ENCODE measurements at regions not wholly inside any gene's neighbourhood (a gene's known extent, or its start where the extent isn't known, plus 50 kb on each side); places are given as distances from the start of the nearest gene placed in this dataset.
A peak's percentile ranks its signal among the peaks of the same experiment; 100 is the strongest.

GRCh38 chr2:217515615-217516309 lies 487.0 kb downstream of the TNS1 start:
- ATAC-seq (ENCODE audit: low FRiP score) (peak; percentile 27), DNase-seq (no peak)
- H3K4me1 ChIP-seq (ENCODE audit: control insufficient read depth in 1 of 2, insufficient read depth in 2 of 2, low read length in 2 of 2): peaks cover 3% of the 10 kb centered on the region in 2 donors
- no peak overlapping the region for H3K4me3 ChIP-seq (ENCODE audit: low read length in 2 of 2)
- intact Hi-C loops (cut with DNase I): loop anchor here (10.0 kb wide), 3 partner anchors 199 to 541 kb away; no protein-coding TSS in a partner anchor
- H3K27ac ChIP-seq (ENCODE audit: low read depth in 1 of 2, low read length in 2 of 2): no peak overlapping the region
- H3K27me3 ChIP-seq (ENCODE audit: control insufficient read depth in 1 of 2, insufficient read depth in 2 of 2, low read length in 1 of 2): no peaks in the 10 kb centered on the region
- no peaks in the 10 kb centered on the region for H3K9me3 ChIP-seq (ENCODE audit: control insufficient read depth, low read length)
- H3K36me3 ChIP-seq (ENCODE audit: control insufficient read depth in 1 of 2, insufficient read depth in 2 of 2, low read length in 1 of 2): no peaks in the 10 kb centered on the region
- WGBS, 2 donors: 92 to 93% methylated on average over 5 of the region's 5 CpGs

GRCh38 chr2:217513258-217513657 lies 489.5 kb downstream of the TNS1 start:
- no peaks in the 10 kb centered on the region for H3K9me3 ChIP-seq (ENCODE audit: control insufficient read depth, low read length)
- no peak overlapping the region for H3K27ac ChIP-seq (ENCODE audit: low read depth in 1 of 2, low read length in 2 of 2)
- DNase-seq (no peak), ATAC-seq (ENCODE audit: low FRiP score) (no peak)
- no peaks in the 10 kb centered on the region for H3K27me3 ChIP-seq (ENCODE audit: control insufficient read depth in 1 of 2, insufficient read depth in 2 of 2, low read length in 1 of 2)
- intact Hi-C loops (cut with DNase I): loop anchor here (5.0 to 10.0 kb wide), 8 partner anchors 151 to 831 kb away; partner anchors contain the start of gene IGFBP5 (in 1 of the 2)
- 14 to 19% methylated on average over 1 of the region's 1 CpG for WGBS, 2 donors
- H3K36me3 ChIP-seq (ENCODE audit: control insufficient read depth in 1 of 2, insufficient read depth in 2 of 2, low read length in 1 of 2): no peaks in the 10 kb centered on the region
- H3K4me1 ChIP-seq (ENCODE audit: control insufficient read depth in 1 of 2, insufficient read depth in 2 of 2, low read length in 2 of 2): no peaks in the 10 kb centered on the region
- no peak overlapping the region for H3K4me3 ChIP-seq (ENCODE audit: low read length in 2 of 2)

GRCh38 chr2:217512728-217513127 lies 490.1 kb downstream of the TNS1 start:
- H3K27me3 ChIP-seq (ENCODE audit: control insufficient read depth in 1 of 2, insufficient read depth in 2 of 2, low read length in 1 of 2): no peaks in the 10 kb centered on the region
- H3K4me3 ChIP-seq (ENCODE audit: low read length in 2 of 2): no peak overlapping the region
- intact Hi-C loops (cut with DNase I): loop anchor here (5.0 to 10.0 kb wide), 8 partner anchors 150 to 830 kb away; partner anchors contain the start of gene IGFBP5 (in 1 of the 2)
- ATAC-seq (ENCODE audit: low FRiP score) (no peak), DNase-seq (no peak)
- no peak overlapping the region for H3K27ac ChIP-seq (ENCODE audit: low read depth in 1 of 2, low read length in 2 of 2)
- 90 to 95% methylated on average over 4 of the region's 4 CpGs for WGBS, 2 donors
- H3K9me3 ChIP-seq (ENCODE audit: control insufficient read depth, low read length): no peaks in the 10 kb centered on the region
- H3K4me1 ChIP-seq (ENCODE audit: control insufficient read depth in 1 of 2, insufficient read depth in 2 of 2, low read length in 2 of 2): no peaks in the 10 kb centered on the region
- H3K36me3 ChIP-seq (ENCODE audit: control insufficient read depth in 1 of 2, insufficient read depth in 2 of 2, low read length in 1 of 2): no peaks in the 10 kb centered on the region

GRCh38 chr2:217512259-217512658 lies 490.5 kb downstream of the TNS1 start:
- Histone ChIP-seq H3K27ac (ENCODE audit: low read depth in 1 of 2, low read length in 2 of 2) (no peak overlapping the region), H3K9me3 (ENCODE audit: control insufficient read depth, low read length) (no peaks in the 10 kb centered on the region), H3K4me1 (ENCODE audit: control insufficient read depth in 1 of 2, insufficient read depth in 2 of 2, low read length in 2 of 2) (no peaks in the 10 kb centered on the region), H3K27me3 (ENCODE audit: control insufficient read depth in 1 of 2, insufficient read depth in 2 of 2, low read length in 1 of 2) (no peaks in the 10 kb centered on the region), H3K36me3 (ENCODE audit: control insufficient read depth in 1 of 2, insufficient read depth in 2 of 2, low read length in 1 of 2) (no peaks in the 10 kb centered on the region), H3K4me3 (ENCODE audit: low read length in 2 of 2) (no peak overlapping the region)
- intact Hi-C loops (cut with DNase I): loop anchor here (5.0 to 10.0 kb wide), 8 partner anchors 150 to 830 kb away; partner anchors contain the start of gene IGFBP5 (in 1 of the 2)
- no peak for ATAC-seq (ENCODE audit: low FRiP score)
- WGBS, 2 donors: 73 to 79% methylated on average over 1 of the region's 1 CpG
- DNase-seq: no peak

GRCh38 chr2:217511850-217512249 lies 490.9 kb downstream of the TNS1 start:
- H3K36me3 ChIP-seq (ENCODE audit: control insufficient read depth in 1 of 2, insufficient read depth in 2 of 2, low read length in 1 of 2): no peaks in the 10 kb centered on the region
- no peaks in the 10 kb centered on the region for H3K4me1 ChIP-seq (ENCODE audit: control insufficient read depth in 1 of 2, insufficient read depth in 2 of 2, low read length in 2 of 2)
- H3K27ac ChIP-seq (ENCODE audit: low read depth in 1 of 2, low read length in 2 of 2): no peak overlapping the region
- no peak for ATAC-seq (ENCODE audit: low FRiP score)
- no peak for DNase-seq
- H3K9me3 ChIP-seq (ENCODE audit: control insufficient read depth, low read length): no peaks in the 10 kb centered on the region
- no peaks in the 10 kb centered on the region for H3K27me3 ChIP-seq (ENCODE audit: control insufficient read depth in 1 of 2, insufficient read depth in 2 of 2, low read length in 1 of 2)
- no peak overlapping the region for H3K4me3 ChIP-seq (ENCODE audit: low read length in 2 of 2)
- intact Hi-C loops (cut with DNase I): loop anchor here (2.0 to 10.0 kb wide), 9 partner anchors 150 to 830 kb away; partner anchors contain the start of gene IGFBP5 (in 1 of the 2)
- WGBS, 2 donors: 88 to 90% methylated on average over 3 of the region's 3 CpGs

- no peaks in the 10 kb centered on the region for H3K4me1 ChIP-seq (ENCODE audit: control insufficient read depth in 1 of 2, insufficient read depth in 2 of 2, low read length in 2 of 2)
- WGBS, 2 donors: 21 to 25% methylated on average over 9 of the region's 9 CpGs
- no peaks in the 10 kb centered on the region for H3K9me3 ChIP-seq (ENCODE audit: control insufficient read depth, low read length)
- H3K36me3 ChIP-seq (ENCODE audit: control insufficient read depth in 1 of 2, insufficient read depth in 2 of 2, low read length in 1 of 2): no peaks in the 10 kb centered on the region
- intact Hi-C loops (cut with DNase I): loop anchor here (2.0 to 10.0 kb wide), 9 partner anchors 149 to 829 kb away; partner anchors contain the start of gene IGFBP5 (in 1 of the 2)
- no peak overlapping the region for H3K4me3 ChIP-seq (ENCODE audit: low read length in 2 of 2)
- peak in 1 of 2 donors; percentile 57 for DNase-seq
- peak; percentile 89 for ATAC-seq (ENCODE audit: low FRiP score)
- H3K27me3 ChIP-seq (ENCODE audit: control insufficient read depth in 1 of 2, insufficient read depth in 2 of 2, low read length in 1 of 2): no peaks in the 10 kb centered on the region
- H3K27ac ChIP-seq (ENCODE audit: low read depth in 1 of 2, low read length in 2 of 2): no peak overlapping the region
Observed at GRCh38 chr2:217510771-217511291, 492.0 kb downstream of the TNS1 start.

- 96 to 100% methylated on average over 1 of the region's 1 CpG for WGBS, 2 donors
- no peak for ATAC-seq (ENCODE audit: low FRiP score)
Observed at GRCh38 chr2:217505303-217505702, 497.5 kb downstream of the TNS1 start.

GRCh38 chr2:217501887-217502286 lies 500.9 kb downstream of the TNS1 start:
- Histone ChIP-seq H3K27ac (ENCODE audit: low read depth in 1 of 2, low read length in 2 of 2) (no peak overlapping the region), H3K9me3 (ENCODE audit: control insufficient read depth, low read length) (no peaks in the 10 kb centered on the region), H3K36me3 (ENCODE audit: control insufficient read depth in 1 of 2, insufficient read depth in 2 of 2, low read length in 1 of 2) (no peaks in the 10 kb centered on the region), H3K4me1 (ENCODE audit: control insufficient read depth in 1 of 2, insufficient read depth in 2 of 2, low read length in 2 of 2) (no peaks in the 10 kb centered on the region), H3K4me3 (ENCODE audit: low read length in 2 of 2) (no peak overlapping the region), H3K27me3 (ENCODE audit: control insufficient read depth in 1 of 2, insufficient read depth in 2 of 2, low read length in 1 of 2) (no peaks in the 10 kb centered on the region)
- ATAC-seq (ENCODE audit: low FRiP score): no peak
- no peak for DNase-seq
- intact Hi-C loops (cut with DNase I): no loop called here
- WGBS, 2 donors: 89 to 90% methylated on average over 2 of the region's 2 CpGs

More at GRCh38 chr2:217505303-217505702, 497.5 kb downstream of the TNS1 start:
- no peaks in the 10 kb centered on the region for H3K4me1 ChIP-seq (ENCODE audit: control insufficient read depth in 1 of 2, insufficient read depth in 2 of 2, low read length in 2 of 2)
- H3K4me3 ChIP-seq (ENCODE audit: low read length in 2 of 2): no peak overlapping the region
- no peaks in the 10 kb centered on the region for H3K9me3 ChIP-seq (ENCODE audit: control insufficient read depth, low read length)
- H3K27me3 ChIP-seq (ENCODE audit: control insufficient read depth in 1 of 2, insufficient read depth in 2 of 2, low read length in 1 of 2): no peaks in the 10 kb centered on the region
- H3K27ac ChIP-seq (ENCODE audit: low read depth in 1 of 2, low read length in 2 of 2): no peak overlapping the region
- intact Hi-C loops (cut with DNase I): no loop called here
- DNase-seq: no peak
- H3K36me3 ChIP-seq (ENCODE audit: control insufficient read depth in 1 of 2, insufficient read depth in 2 of 2, low read length in 1 of 2): no peaks in the 10 kb centered on the region

Measured in aorta (tissue), 5 donors.